ENCODE measurements at regions not wholly inside any gene's neighbourhood (a gene's known extent, or its start where the extent isn't known, plus 50 kb on each side); places are given as distances from the start of the nearest gene placed in this dataset.
A peak's percentile ranks its signal among the peaks of the same experiment; 100 is the strongest.

- Histone ChIP-seq H3K4me3 (no peak overlapping the region), H3K27ac (no peak overlapping the region), H3K4me1 (replicated peaks in 1 of 2) (no peaks in the 10 kb centered on the region)
- WGBS, 10 experiments: 0 to 100% (median 75%) methylated on average over 1 to 3 of the region's 3 CpGs; no CpG with 5 or more reads in 1 of the 10 experiments
- in situ Hi-C loops (cut with MboI; ENCODE audit: low pct_unique_long_range_greater_than_20kb in 2 of 9, low sequenced_read_pairs in 9 of 9, unreplicated experiment in 9 of 9): no loop called here
- ATAC-seq (replicated peaks in 6 of 8): no peak
Observed at GRCh38 chr3:59698091-59698490, 648.3 kb upstream of the CFAP20DC start.

DNA sequence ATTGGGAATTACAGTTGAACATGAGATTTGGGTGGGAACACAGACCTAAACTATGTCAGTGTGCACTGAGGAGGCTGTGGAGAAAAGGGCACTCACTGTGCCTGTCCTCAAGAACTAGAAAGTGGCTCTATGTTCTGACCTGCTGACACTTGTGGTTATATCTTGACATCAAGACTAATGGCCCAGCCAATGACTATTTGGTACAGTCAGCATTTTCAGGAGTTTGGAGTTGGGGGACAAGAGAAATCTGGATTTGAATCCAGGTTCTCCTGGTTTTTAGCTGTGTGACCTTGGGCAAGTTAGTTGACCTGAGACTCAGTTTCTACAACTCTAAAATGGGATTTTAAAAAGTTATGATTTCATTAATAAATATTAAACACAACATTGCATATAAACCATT, 647.0 kb upstream of the CFAP20DC start:
- in situ Hi-C loops (cut with MboI; ENCODE audit: low pct_unique_long_range_greater_than_20kb in 2 of 9, low sequenced_read_pairs in 9 of 9, unreplicated experiment in 9 of 9): no loop called here
- Histone ChIP-seq H3K4me3 (no peak overlapping the region), H3K27ac (no peak overlapping the region), H3K4me1 (replicated peaks in 1 of 2) (no peaks in the 10 kb centered on the region)
- no peak for ATAC-seq (replicated peaks in 6 of 8)

GRCh38 chr3:59695860-59696259, 646.0 kb upstream of the CFAP20DC start:
- Histone ChIP-seq H3K4me3 (no peak overlapping the region), H3K27ac (no peak overlapping the region), H3K4me1 (replicated peaks in 1 of 2) (no peaks in the 10 kb centered on the region)
- in situ Hi-C loops (cut with MboI; ENCODE audit: low pct_unique_long_range_greater_than_20kb in 2 of 9, low sequenced_read_pairs in 9 of 9, unreplicated experiment in 9 of 9): no loop called here
- WGBS, 10 experiments: 6 to 100% (median 58%) methylated on average over 1 to 4 of the region's 4 CpGs; no CpG with 5 or more reads in 1 of the 10 experiments
- ATAC-seq (replicated peaks in 6 of 8): no peak

DNA sequence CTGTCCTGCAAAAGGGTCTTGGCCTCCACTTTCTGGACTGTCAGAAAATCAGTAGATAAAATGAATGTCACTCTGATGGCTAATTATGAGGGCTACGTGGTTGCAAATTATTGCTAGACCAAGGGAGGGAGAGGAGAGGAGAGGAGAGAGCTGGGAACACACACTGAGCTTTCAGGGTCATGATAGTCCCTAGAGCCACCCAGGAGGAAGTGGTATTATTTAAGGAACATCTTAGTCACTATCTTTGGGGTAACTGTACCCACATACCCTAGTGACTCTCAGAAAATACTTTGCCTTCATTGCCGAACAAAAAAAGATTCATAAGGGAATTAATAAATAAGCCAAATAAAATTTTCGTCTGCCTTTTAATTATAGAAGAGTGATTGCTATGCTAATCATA, 642.3 kb upstream of the CFAP20DC start:
- WGBS, 10 experiments: 7 to 75% (median 54%) methylated on average over 2 to 3 of the region's 3 CpGs; no CpG with 5 or more reads in 3 of the 10 experiments
- in situ Hi-C loops (cut with MboI; ENCODE audit: low pct_unique_long_range_greater_than_20kb in 2 of 9, low sequenced_read_pairs in 9 of 9, unreplicated experiment in 9 of 9): no loop called here
- ATAC-seq (replicated peaks in 6 of 8): no peak
- no peak overlapping the region for H3K27ac ChIP-seq
- H3K4me1 ChIP-seq (replicated peaks in 1 of 2): no peaks in the 10 kb centered on the region
- H3K4me3 ChIP-seq: no peak overlapping the region

GRCh38 chr3:59690886-59691285, 641.1 kb upstream of the CFAP20DC start:
- Histone ChIP-seq H3K27ac (no peak overlapping the region), H3K4me3 (no peak overlapping the region), H3K4me1 (replicated peaks in 1 of 2) (no peaks in the 10 kb centered on the region)
- ATAC-seq (replicated peaks in 6 of 8): no peak
- in situ Hi-C loops (cut with MboI; ENCODE audit: low pct_unique_long_range_greater_than_20kb in 2 of 9, low sequenced_read_pairs in 9 of 9, unreplicated experiment in 9 of 9): no loop called here
- 11 to 69% (median 42%) methylated on average over 1 to 2 of the region's 2 CpGs; no CpG with 5 or more reads in 2 of the 10 experiments for WGBS, 10 experiments

GRCh38 chr3:59688636-59689035, 638.8 kb upstream of the CFAP20DC start:
- Histone ChIP-seq H3K4me1 (replicated peaks in 1 of 2) (no peaks in the 10 kb centered on the region), H3K4me3 (no peak overlapping the region), H3K27ac (no peak overlapping the region)
- no peak for ATAC-seq (replicated peaks in 6 of 8)
- in situ Hi-C loops (cut with MboI; ENCODE audit: low pct_unique_long_range_greater_than_20kb in 2 of 9, low sequenced_read_pairs in 9 of 9, unreplicated experiment in 9 of 9): no loop called here
- 0 to 100% (median 80%) methylated on average over 1 to 2 of the region's 2 CpGs; no CpG with 5 or more reads in 2 of the 10 experiments for WGBS, 10 experiments

DNA sequence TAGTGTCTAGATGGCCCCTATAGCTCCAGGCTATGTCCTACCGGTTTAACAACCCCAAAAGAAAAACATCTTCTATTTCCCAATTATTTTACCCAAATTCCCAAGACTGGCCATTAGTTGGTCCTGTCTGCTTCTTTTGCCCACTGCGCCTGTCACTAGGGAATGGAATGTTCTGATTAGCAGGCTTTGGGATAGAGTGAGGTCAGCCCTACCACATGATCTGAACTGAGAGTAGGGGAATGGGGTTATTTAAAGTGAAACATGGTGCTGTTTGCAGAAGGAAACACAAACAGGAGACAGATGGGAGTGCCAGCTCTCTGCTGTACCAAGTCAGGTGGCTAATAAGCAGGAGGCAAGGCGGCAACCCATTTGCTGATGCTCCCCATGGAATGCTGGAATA, 635.6 kb upstream of the CFAP20DC start:
- ATAC-seq (replicated peaks in 6 of 8): no peak
- Histone ChIP-seq H3K27ac (no peak overlapping the region), H3K4me3 (no peak overlapping the region), H3K4me1 (replicated peaks in 1 of 2) (no peaks in the 10 kb centered on the region)
- 26 to 100% (median 96%) methylated on average over 1 to 3 of the region's 3 CpGs; no CpG with 5 or more reads in 3 of the 10 experiments for WGBS, 10 experiments
- in situ Hi-C loops (cut with MboI; ENCODE audit: low pct_unique_long_range_greater_than_20kb in 2 of 9, low sequenced_read_pairs in 9 of 9, unreplicated experiment in 9 of 9): no loop called here

- ATAC-seq (replicated peaks in 6 of 8): no peak
- Histone ChIP-seq H3K4me3 (no peak overlapping the region), H3K4me1 (replicated peaks in 1 of 2) (no peaks in the 10 kb centered on the region), H3K27ac (no peak overlapping the region)
- WGBS, 10 experiments: 18 to 100% (median 50%) methylated on average over 1 of the region's 1 CpG; no CpG with 5 or more reads in 5 of the 10 experiments
- in situ Hi-C loops (cut with MboI; ENCODE audit: low pct_unique_long_range_greater_than_20kb in 2 of 9, low sequenced_read_pairs in 9 of 9, unreplicated experiment in 9 of 9): no loop called here
Observed at GRCh38 chr3:59684766-59685165, 634.9 kb upstream of the CFAP20DC start.

DNA sequence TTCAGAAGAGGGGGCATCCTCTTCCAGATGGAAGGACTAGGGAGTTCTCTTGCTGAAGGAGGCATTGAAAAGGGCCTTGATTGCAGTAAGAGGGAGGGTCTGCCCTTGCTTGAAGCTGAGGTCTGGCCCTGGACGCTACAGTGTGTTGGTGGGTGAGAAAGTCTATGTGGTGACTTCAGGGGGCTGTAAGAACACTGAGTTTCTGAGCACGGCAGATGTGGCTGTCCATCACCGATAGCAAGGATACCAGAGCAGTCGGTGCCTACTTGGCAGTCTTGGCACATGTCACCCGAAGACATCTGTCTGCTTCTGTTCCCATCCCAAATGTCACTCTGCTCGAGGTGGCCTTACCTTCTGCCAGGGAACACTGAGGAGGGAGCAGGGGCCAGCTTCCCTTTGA, 631.1 kb upstream of the CFAP20DC start:
- in situ Hi-C loops (cut with MboI; ENCODE audit: low pct_unique_long_range_greater_than_20kb in 2 of 9, low sequenced_read_pairs in 9 of 9, unreplicated experiment in 9 of 9): no loop called here
- 0 to 100% (median 87%) methylated on average over 1 to 3 of the region's 6 CpGs; no CpG with 5 or more reads in 6 of the 10 experiments for WGBS, 10 experiments

DNA sequence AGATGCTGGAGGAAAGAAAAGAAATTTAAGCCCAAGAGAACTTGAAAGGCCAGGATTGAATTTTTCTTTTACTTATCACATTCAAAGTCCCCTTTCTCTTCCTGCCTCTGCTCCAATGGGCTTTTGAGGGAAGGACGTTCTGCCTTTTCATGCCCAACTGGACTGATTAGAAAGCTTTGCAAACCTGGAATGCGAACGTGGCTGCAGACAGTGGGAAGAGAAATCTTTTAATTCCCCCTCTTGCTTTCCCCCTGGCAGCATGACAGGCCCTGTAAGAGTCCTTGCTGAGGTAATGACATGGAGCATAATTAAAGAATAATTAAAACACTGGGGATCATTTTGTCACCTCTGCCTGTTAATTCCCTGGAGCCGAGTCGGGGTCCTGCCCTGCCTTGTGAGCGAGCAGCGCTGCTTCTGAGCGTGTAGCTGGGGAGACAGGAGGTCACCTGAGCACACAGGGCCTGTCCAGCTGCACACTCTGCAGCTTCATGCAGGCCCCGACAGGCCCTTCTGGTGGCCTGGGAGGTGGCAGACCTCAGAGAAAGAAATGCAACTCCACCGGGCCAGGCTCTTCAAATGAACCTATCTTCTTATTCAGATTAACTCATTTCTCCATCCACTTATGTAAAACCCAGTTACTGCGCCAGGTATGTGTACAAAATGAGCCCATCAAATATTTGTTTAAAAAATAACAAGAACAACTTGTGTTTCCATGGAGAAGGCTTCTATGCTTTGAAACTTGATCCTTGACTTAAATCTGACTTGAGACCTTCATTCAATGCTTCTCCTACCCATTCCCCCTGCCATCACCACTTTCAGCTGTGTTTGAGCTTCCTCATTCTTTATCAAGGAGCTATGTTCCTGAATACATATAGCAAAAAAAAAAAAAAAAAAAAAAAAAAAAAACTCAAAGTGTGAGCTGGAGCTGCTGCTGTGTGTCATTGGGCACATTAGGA, 628.2 kb upstream of the CFAP20DC start:
- no peak overlapping the region for H3K4me3 ChIP-seq
- peaks cover 0 to 11% of the 10 kb centered on the region in 2 donors for H3K4me1 ChIP-seq (replicated peaks in 1 of 2)
- 29 to 77% (median 43%) methylated on average over 3 to 8 of the region's 11 CpGs; no CpG with 5 or more reads in 3 of the 10 experiments for WGBS, 10 experiments
- peak in 5 of 8 experiments; percentile 84 to 100 (median 92) for ATAC-seq (replicated peaks in 6 of 8)
- in situ Hi-C loops (cut with MboI; ENCODE audit: low pct_unique_long_range_greater_than_20kb in 2 of 9, low sequenced_read_pairs in 9 of 9, unreplicated experiment in 9 of 9): no loop called here
- no peak overlapping the region for H3K27ac ChIP-seq

More for the DNA sequence above, 631.1 kb upstream of the CFAP20DC start:
- Histone ChIP-seq H3K27ac (no peak overlapping the region), H3K4me1 (replicated peaks in 1 of 2) (peaks cover 0 to 11% of the 10 kb centered on the region in 2 donors), H3K4me3 (no peak overlapping the region)
- ATAC-seq (replicated peaks in 6 of 8): no peak

DNA sequence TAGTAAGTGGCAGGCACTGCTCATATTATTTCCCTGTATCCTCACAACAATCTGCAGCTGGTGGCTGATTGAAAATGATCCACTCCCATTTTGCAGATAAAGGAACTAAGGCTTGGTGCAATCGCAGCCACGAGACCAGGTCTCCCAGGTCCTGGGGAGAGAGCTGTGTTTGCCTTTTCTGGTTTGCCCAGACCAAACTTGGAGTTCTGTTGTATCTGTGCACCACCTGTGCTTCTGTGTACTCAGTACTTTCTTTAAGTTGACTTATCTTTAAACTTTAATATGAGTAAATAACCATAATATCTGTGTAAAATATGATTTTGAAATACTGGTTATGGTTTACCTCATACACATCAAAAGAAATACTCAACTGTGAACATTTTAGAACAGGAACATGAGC, 625.7 kb upstream of the CFAP20DC start:
- H3K4me3 ChIP-seq: no peak overlapping the region
- peaks cover 0 to 11% of the 10 kb centered on the region in 2 donors for H3K4me1 ChIP-seq (replicated peaks in 1 of 2)
- no peak for ATAC-seq (replicated peaks in 6 of 8)
- WGBS, 10 experiments: 72 to 100% (median 90%) methylated on average over 1 to 2 of the region's 2 CpGs; no CpG with 5 or more reads in 3 of the 10 experiments
- H3K27ac ChIP-seq: no peak overlapping the region
- in situ Hi-C loops (cut with MboI; ENCODE audit: low pct_unique_long_range_greater_than_20kb in 2 of 9, low sequenced_read_pairs in 9 of 9, unreplicated experiment in 9 of 9): no loop called here

GRCh38 chr3:59663076-59663850, 613.4 kb upstream of the CFAP20DC start:
- ATAC-seq (replicated peaks in 6 of 8): no peak
- 50 to 100% (median 100%) methylated on average over 1 to 2 of the region's 2 CpGs; no CpG with 5 or more reads in 1 of the 10 experiments for WGBS, 10 experiments
- Histone ChIP-seq H3K27ac (no peak overlapping the region), H3K4me1 (replicated peaks in 1 of 2) (peaks cover 3 to 14% of the 10 kb centered on the region in 2 donors), H3K4me3 (no peak overlapping the region)
- in situ Hi-C loops (cut with MboI; ENCODE audit: low pct_unique_long_range_greater_than_20kb in 2 of 9, low sequenced_read_pairs in 9 of 9, unreplicated experiment in 9 of 9): no loop called here

All from motor neuron (in vitro differentiated cells).